ENCODE measurements at regions not wholly inside any gene's neighbourhood (a gene's known extent, or its start where the extent isn't known, plus 50 kb on each side); places are given as distances from the start of the nearest gene placed in this dataset.

DNA sequence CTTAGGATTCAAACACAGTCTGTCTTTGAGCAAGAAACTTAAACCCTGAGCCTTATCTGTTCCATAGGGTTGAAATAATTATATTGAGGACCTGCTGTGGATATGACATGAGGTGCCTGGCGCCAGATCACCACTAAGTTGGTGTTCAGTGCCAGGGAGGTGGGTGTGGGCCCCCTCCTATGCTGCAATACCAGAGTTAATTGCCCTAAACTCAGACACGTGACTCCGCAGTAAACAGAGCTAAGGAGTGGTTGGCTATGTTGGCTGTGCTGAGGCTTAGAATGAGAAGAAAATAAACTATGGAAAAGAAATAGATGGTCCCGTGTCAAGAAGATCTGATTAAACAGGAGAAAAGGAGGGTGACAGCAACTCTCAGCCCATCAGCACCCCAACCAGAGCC is 419.4 kb upstream of the JARID2 start:
- no peaks in the 10 kb centered on the region for H3K9me2 ChIP-seq (replicated peaks; ENCODE audit: control insufficient read depth, low read length)
- no peaks in the 10 kb centered on the region for H3K79me2 ChIP-seq (ENCODE audit: control insufficient read depth, low read length)
- peaks cover 2% of the 10 kb centered on the region; the same call in 1 of the 2 replicates for H3K27me3 ChIP-seq (ENCODE audit: control insufficient read depth, low read length)
- no peaks in the 10 kb centered on the region for H3K9me3 ChIP-seq (ENCODE audit: control insufficient read depth, insufficient read depth, low read length)
- H3F3A ChIP-seq (ENCODE audit: control insufficient read depth, insufficient read depth): no peaks in the 10 kb centered on the region
- no peak overlapping the region for H3K4me2 ChIP-seq (ENCODE audit: low read length)
- H3K27ac ChIP-seq (ENCODE audit: low read depth, low read length): no peak overlapping the region
- TF ChIP-seq EZH2phosphoT487 (IDR thresholded peaks at IDR 0.05; ENCODE audit: borderline replicate concordance, low read length): no peak
- TF ChIP-seq, protein P1, sequence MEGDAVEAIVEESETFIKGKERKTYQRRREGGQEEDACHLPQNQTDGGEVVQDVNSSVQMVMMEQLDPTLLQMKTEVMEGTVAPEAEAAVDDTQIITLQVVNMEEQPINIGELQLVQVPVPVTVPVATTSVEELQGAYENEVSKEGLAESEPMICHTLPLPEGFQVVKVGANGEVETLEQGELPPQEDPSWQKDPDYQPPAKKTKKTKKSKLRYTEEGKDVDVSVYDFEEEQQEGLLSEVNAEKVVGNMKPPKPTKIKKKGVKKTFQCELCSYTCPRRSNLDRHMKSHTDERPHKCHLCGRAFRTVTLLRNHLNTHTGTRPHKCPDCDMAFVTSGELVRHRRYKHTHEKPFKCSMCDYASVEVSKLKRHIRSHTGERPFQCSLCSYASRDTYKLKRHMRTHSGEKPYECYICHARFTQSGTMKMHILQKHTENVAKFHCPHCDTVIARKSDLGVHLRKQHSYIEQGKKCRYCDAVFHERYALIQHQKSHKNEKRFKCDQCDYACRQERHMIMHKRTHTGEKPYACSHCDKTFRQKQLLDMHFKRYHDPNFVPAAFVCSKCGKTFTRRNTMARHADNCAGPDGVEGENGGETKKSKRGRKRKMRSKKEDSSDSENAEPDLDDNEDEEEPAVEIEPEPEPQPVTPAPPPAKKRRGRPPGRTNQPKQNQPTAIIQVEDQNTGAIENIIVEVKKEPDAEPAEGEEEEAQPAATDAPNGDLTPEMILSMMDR (IDR thresholded peaks at IDR 0.05; ENCODE audit: low read depth, low read length, poor library complexity, severe bottlenecking): no peak
- no peaks in the 10 kb centered on the region for H4K20me1 ChIP-seq (ENCODE audit: control insufficient read depth, insufficient read depth, low read depth, low read length)
- H3K36me3 ChIP-seq (ENCODE audit: control insufficient read depth, low read length): no peaks in the 10 kb centered on the region
- no peaks in the 10 kb centered on the region for H3K4me1 ChIP-seq (ENCODE audit: control insufficient read depth, low read length)
- H3K4me3 ChIP-seq (ENCODE audit: low read length): no peak overlapping the region

DNA sequence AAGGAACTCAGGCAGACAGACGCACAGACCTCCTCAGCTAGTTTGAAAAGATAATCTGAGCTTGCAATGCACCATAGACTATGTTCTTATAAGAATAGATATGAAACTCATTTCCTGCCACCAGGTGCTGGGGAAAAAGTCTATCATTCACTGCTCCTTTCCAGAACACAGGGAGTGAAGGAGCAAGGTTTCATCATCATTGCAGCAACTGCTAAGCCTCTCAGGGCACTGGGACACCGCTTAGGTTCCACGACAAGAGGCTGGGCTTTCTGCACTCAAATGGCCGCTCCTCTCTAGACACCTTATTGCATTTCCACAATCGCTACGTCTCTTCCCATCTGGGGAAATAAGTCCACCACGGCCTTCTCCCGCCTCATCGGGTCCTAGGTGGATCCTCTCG is 418.5 kb upstream of the JARID2 start:
- Histone ChIP-seq H3K79me2 (ENCODE audit: control insufficient read depth, low read length) (no peaks in the 10 kb centered on the region), H3K9me3 (ENCODE audit: control insufficient read depth, insufficient read depth, low read length) (no peaks in the 10 kb centered on the region), H3K36me3 (ENCODE audit: control insufficient read depth, low read length) (no peaks in the 10 kb centered on the region), H3K9me2 (replicated peaks; ENCODE audit: control insufficient read depth, low read length) (no peaks in the 10 kb centered on the region), H3K27me3 (ENCODE audit: control insufficient read depth, low read length) (peaks cover 2% of the 10 kb centered on the region; the same call in 1 of the 2 replicates), H3F3A (ENCODE audit: control insufficient read depth, insufficient read depth) (no peaks in the 10 kb centered on the region), H3K4me1 (ENCODE audit: control insufficient read depth, low read length) (no peaks in the 10 kb centered on the region), H4K20me1 (ENCODE audit: control insufficient read depth, insufficient read depth, low read depth, low read length) (no peaks in the 10 kb centered on the region), H3K4me2 (ENCODE audit: low read length) (no peak overlapping the region), H3K27ac (ENCODE audit: low read depth, low read length) (no peak overlapping the region), H3K4me3 (ENCODE audit: low read length) (no peak overlapping the region)
- TF ChIP-seq, protein P1 (IDR thresholded peaks at IDR 0.05; ENCODE audit: low read depth, low read length, poor library complexity, severe bottlenecking): no peak
- no peak for TF ChIP-seq EZH2phosphoT487 (IDR thresholded peaks at IDR 0.05; ENCODE audit: borderline replicate concordance, low read length)

DNA sequence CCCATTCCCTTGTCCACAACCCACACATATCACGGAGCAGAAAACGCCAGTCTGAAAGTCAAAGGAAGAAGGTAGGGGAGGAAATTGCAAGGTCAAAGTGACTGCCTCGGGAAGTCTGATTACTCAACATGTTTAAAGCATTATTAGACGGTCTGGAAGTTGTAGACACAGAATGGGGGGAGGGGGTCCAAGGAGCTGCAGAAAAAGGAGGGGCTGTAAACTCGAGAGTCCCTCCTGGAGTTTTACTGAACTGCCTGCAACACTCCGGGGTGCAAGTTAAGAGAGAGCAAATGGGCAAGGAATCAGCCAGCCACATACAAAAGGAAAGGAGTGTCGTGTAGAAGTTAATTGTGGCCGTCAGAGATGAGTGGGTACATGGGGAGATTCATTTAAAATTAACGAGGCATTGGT is 417.7 kb upstream of the JARID2 start:
- H3K79me2 ChIP-seq (ENCODE audit: control insufficient read depth, low read length): no peaks in the 10 kb centered on the region
- H3K27me3 ChIP-seq (ENCODE audit: control insufficient read depth, low read length): peaks cover 2% of the 10 kb centered on the region; the same call in 1 of the 2 replicates
- H3K4me3 ChIP-seq (ENCODE audit: low read length): no peak overlapping the region
- TF ChIP-seq EZH2phosphoT487 (IDR thresholded peaks at IDR 0.05; ENCODE audit: borderline replicate concordance, low read length): no peak
- TF ChIP-seq, protein P1 (IDR thresholded peaks at IDR 0.05; ENCODE audit: low read depth, low read length, poor library complexity, severe bottlenecking): no peak
- H3F3A ChIP-seq (ENCODE audit: control insufficient read depth, insufficient read depth): no peaks in the 10 kb centered on the region
- no peaks in the 10 kb centered on the region for H3K9me3 ChIP-seq (ENCODE audit: control insufficient read depth, insufficient read depth, low read length)
- no peak overlapping the region for H3K27ac ChIP-seq (ENCODE audit: low read depth, low read length)
- H3K36me3 ChIP-seq (ENCODE audit: control insufficient read depth, low read length): no peaks in the 10 kb centered on the region
- no peaks in the 10 kb centered on the region for H3K4me1 ChIP-seq (ENCODE audit: control insufficient read depth, low read length)
- no peaks in the 10 kb centered on the region for H3K9me2 ChIP-seq (replicated peaks; ENCODE audit: control insufficient read depth, low read length)
- H3K4me2 ChIP-seq (ENCODE audit: low read length): no peak overlapping the region
- no peaks in the 10 kb centered on the region for H4K20me1 ChIP-seq (ENCODE audit: control insufficient read depth, insufficient read depth, low read depth, low read length)
